ENCODE measurements at regions not wholly inside any gene's neighbourhood (a gene's known extent, or its start where the extent isn't known, plus 50 kb on each side); places are given as distances from the start of the nearest gene placed in this dataset.

DNA sequence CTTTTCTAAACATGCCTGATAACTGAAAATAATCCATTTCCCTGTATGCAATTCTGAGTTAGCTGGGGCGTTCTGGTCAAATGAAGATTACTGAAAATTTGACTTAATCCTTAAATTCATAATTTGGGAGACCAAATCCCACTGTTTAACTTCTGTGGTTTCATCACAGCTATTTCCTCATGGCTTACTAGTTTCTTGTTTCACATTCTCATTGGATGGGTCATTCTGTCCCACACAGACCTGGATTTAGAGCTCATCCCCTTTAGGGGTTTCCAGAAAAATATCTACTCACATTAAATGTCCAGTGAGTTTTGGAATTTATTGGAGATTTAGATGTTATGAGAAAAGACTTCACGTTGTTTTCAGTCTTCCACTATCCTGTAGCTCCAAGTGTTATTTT, 709.3 kb upstream of the KLHL1 start:
- TF ChIP-seq, protein P1, sequence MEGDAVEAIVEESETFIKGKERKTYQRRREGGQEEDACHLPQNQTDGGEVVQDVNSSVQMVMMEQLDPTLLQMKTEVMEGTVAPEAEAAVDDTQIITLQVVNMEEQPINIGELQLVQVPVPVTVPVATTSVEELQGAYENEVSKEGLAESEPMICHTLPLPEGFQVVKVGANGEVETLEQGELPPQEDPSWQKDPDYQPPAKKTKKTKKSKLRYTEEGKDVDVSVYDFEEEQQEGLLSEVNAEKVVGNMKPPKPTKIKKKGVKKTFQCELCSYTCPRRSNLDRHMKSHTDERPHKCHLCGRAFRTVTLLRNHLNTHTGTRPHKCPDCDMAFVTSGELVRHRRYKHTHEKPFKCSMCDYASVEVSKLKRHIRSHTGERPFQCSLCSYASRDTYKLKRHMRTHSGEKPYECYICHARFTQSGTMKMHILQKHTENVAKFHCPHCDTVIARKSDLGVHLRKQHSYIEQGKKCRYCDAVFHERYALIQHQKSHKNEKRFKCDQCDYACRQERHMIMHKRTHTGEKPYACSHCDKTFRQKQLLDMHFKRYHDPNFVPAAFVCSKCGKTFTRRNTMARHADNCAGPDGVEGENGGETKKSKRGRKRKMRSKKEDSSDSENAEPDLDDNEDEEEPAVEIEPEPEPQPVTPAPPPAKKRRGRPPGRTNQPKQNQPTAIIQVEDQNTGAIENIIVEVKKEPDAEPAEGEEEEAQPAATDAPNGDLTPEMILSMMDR (IDR thresholded peaks at IDR 0.05): no peak
- TF ChIP-seq, protein P2, sequence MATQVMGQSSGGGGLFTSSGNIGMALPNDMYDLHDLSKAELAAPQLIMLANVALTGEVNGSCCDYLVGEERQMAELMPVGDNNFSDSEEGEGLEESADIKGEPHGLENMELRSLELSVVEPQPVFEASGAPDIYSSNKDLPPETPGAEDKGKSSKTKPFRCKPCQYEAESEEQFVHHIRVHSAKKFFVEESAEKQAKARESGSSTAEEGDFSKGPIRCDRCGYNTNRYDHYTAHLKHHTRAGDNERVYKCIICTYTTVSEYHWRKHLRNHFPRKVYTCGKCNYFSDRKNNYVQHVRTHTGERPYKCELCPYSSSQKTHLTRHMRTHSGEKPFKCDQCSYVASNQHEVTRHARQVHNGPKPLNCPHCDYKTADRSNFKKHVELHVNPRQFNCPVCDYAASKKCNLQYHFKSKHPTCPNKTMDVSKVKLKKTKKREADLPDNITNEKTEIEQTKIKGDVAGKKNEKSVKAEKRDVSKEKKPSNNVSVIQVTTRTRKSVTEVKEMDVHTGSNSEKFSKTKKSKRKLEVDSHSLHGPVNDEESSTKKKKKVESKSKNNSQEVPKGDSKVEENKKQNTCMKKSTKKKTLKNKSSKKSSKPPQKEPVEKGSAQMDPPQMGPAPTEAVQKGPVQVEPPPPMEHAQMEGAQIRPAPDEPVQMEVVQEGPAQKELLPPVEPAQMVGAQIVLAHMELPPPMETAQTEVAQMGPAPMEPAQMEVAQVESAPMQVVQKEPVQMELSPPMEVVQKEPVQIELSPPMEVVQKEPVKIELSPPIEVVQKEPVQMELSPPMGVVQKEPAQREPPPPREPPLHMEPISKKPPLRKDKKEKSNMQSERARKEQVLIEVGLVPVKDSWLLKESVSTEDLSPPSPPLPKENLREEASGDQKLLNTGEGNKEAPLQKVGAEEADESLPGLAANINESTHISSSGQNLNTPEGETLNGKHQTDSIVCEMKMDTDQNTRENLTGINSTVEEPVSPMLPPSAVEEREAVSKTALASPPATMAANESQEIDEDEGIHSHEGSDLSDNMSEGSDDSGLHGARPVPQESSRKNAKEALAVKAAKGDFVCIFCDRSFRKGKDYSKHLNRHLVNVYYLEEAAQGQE (IDR thresholded peaks at IDR 0.05; ENCODE audit: low read depth, low read length): no peak
- no peak for TF ChIP-seq TCF12 (IDR thresholded peaks at IDR 0.05)
- TF ChIP-seq, protein P3, sequence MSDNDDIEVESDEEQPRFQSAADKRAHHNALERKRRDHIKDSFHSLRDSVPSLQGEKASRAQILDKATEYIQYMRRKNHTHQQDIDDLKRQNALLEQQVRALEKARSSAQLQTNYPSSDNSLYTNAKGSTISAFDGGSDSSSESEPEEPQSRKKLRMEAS (IDR thresholded peaks at IDR 0.05; ENCODE audit: low read depth): no peak
- TF ChIP-seq, protein P4, sequence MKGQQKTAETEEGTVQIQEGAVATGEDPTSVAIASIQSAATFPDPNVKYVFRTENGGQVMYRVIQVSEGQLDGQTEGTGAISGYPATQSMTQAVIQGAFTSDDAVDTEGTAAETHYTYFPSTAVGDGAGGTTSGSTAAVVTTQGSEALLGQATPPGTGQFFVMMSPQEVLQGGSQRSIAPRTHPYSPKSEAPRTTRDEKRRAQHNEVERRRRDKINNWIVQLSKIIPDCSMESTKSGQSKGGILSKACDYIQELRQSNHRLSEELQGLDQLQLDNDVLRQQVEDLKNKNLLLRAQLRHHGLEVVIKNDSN (IDR thresholded peaks at IDR 0.05; ENCODE audit: borderline replicate concordance, low read depth): no peak
- no peak for TF ChIP-seq MEF2A (IDR thresholded peaks at IDR 0.05; ENCODE audit: borderline replicate concordance, low read depth)
- TF ChIP-seq POLR2AphosphoS5 (IDR thresholded peaks at IDR 0.05; ENCODE audit: low read depth, low read length): no peak
- TF ChIP-seq, protein P5, sequence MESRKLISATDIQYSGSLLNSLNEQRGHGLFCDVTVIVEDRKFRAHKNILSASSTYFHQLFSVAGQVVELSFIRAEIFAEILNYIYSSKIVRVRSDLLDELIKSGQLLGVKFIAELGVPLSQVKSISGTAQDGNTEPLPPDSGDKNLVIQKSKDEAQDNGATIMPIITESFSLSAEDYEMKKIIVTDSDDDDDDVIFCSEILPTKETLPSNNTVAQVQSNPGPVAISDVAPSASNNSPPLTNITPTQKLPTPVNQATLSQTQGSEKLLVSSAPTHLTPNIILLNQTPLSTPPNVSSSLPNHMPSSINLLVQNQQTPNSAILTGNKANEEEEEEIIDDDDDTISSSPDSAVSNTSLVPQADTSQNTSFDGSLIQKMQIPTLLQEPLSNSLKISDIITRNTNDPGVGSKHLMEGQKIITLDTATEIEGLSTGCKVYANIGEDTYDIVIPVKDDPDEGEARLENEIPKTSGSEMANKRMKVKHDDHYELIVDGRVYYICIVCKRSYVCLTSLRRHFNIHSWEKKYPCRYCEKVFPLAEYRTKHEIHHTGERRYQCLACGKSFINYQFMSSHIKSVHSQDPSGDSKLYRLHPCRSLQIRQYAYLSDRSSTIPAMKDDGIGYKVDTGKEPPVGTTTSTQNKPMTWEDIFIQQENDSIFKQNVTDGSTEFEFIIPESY (IDR thresholded peaks at IDR 0.05; ENCODE audit: borderline replicate concordance, low read depth): no peak
- TF ChIP-seq, protein P6, sequence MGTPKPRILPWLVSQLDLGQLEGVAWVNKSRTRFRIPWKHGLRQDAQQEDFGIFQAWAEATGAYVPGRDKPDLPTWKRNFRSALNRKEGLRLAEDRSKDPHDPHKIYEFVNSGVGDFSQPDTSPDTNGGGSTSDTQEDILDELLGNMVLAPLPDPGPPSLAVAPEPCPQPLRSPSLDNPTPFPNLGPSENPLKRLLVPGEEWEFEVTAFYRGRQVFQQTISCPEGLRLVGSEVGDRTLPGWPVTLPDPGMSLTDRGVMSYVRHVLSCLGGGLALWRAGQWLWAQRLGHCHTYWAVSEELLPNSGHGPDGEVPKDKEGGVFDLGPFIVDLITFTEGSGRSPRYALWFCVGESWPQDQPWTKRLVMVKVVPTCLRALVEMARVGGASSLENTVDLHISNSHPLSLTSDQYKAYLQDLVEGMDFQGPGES (IDR thresholded peaks at IDR 0.05; ENCODE audit: low read depth, low read length): no peak
- TF ChIP-seq NFIC (IDR thresholded peaks at IDR 0.05; ENCODE audit: borderline replicate concordance): no peak
- TF ChIP-seq FOXM1 (IDR thresholded peaks at IDR 0.05; ENCODE audit: low read depth): no peak
- TF ChIP-seq EP300 (IDR thresholded peaks at IDR 0.05; ENCODE audit: borderline replicate concordance in 1 of 2, low read depth in 1 of 2, low read length in 1 of 2): no peak
- no peak for TF ChIP-seq JUND (IDR thresholded peaks at IDR 0.05)
- TF ChIP-seq, protein P7, sequence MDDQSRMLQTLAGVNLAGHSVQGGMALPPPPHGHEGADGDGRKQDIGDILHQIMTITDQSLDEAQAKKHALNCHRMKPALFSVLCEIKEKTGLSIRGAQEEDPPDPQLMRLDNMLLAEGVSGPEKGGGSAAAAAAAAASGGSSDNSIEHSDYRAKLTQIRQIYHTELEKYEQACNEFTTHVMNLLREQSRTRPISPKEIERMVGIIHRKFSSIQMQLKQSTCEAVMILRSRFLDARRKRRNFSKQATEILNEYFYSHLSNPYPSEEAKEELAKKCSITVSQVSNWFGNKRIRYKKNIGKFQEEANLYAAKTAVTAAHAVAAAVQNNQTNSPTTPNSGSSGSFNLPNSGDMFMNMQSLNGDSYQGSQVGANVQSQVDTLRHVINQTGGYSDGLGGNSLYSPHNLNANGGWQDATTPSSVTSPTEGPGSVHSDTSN (IDR thresholded peaks at IDR 0.05): no peak
